IMR-90 (cell line): ENCODE measurements at regions not wholly inside any gene's neighbourhood (a gene's known extent, or its start where the extent isn't known, plus 50 kb on each side); places are given as distances from the start of the nearest gene placed in this dataset.
A peak's percentile ranks its signal among the peaks of the same experiment; 100 is the strongest.

Source experiments
- ATAC-seq: fragments of 200-7000 bp; cut with Tn5 transposase; 2 replicates; pipeline ENCODE4 v1.9.1; 2020; ENCODE audit warnings: low read depth, mild to moderate bottlenecking, moderate library complexity
- BruUV-seq: library from RNA; stranded (reverse); fragments of 400-500 nt; replicated peaks from 2 replicates; lab custom pipeline; 2021; lab: Mats Ljungman, UMichigan
- CTCF ChIA-PET: fragments of 300-600 bp; formaldehyde crosslinking; extraction: SDS; loops from one replicate; lab custom pipeline; 2021; ENCODE audit warnings: antibody characterized with exemption; lab: Yijun Ruan, JAX
- POLR2A ChIA-PET: fragments of 300-600 bp; sonication (Branson Sonifier 250); formaldehyde crosslinking; loops from one replicate; lab custom pipeline; 2022; ENCODE audit warnings: antibody characterized with exemption; ENCODE audit not compliant: unreplicated experiment; lab: Charles Lee
- DNase-seq: peaks from one replicate; pipeline ENCODE4 v3.0.0; 2013
- H2AFZ ChIP-seq: replicated peaks from 2 replicates; pipeline ENCODE3; 2013; ENCODE audit warnings: low read length, mild to moderate bottlenecking; ENCODE audit not compliant: poor library complexity
- H2AK5ac ChIP-seq: 2 replicates; pipeline ENCODE4 v1.6.1; 2013; ENCODE audit warnings: low read depth, low read length, inconsistent platforms
- H2AK9ac ChIP-seq: replicated peaks from 2 replicates; pipeline ENCODE3; 2013; ENCODE audit warnings: mild to moderate bottlenecking, low read depth, low read length, moderate library complexity; ENCODE audit not compliant: poor library complexity
- H2BK120ac ChIP-seq: 2 replicates; pipeline ENCODE4 v1.6.1; 2013; ENCODE audit warnings: low read depth, low read length, inconsistent platforms
- H2BK15ac ChIP-seq: 3 replicates; pipeline ENCODE4 v1.6.1; 2013; ENCODE audit warnings: low read depth, low read length, inconsistent platforms
- H2BK20ac ChIP-seq: 2 replicates; pipeline ENCODE4 v1.6.1; 2013; ENCODE audit warnings: low read depth, mild to moderate bottlenecking, inconsistent platforms, low read length, moderate library complexity
- H2BK5ac ChIP-seq: 2 replicates; pipeline ENCODE4 v1.6.1; 2013; ENCODE audit warnings: mild to moderate bottlenecking, low read depth, low read length, inconsistent platforms; ENCODE audit not compliant: poor library complexity, severe bottlenecking
- H3K14ac ChIP-seq: replicated peaks from 2 replicates; pipeline ENCODE4 v1.6.1; 2013; ENCODE audit warnings: low read depth, low read length, inconsistent platforms
- H3K18ac ChIP-seq: 2 replicates; pipeline ENCODE4 v1.6.1; 2013; ENCODE audit warnings: low read depth, low read length, control low read depth
- H3K23ac ChIP-seq: 2 replicates; pipeline ENCODE4 v1.6.1; 2013; ENCODE audit warnings: low read depth, low read length, inconsistent platforms
- H3K27ac ChIP-seq: 2 replicates; pipeline ENCODE4 v1.5.1; 2013; ENCODE audit warnings: mild to moderate bottlenecking, control low read depth, low read length; ENCODE audit not compliant: insufficient read depth
- H3K27me3 ChIP-seq: 2 replicates; pipeline ENCODE4 v1.6.1; 2013; ENCODE audit warnings: low read length; ENCODE audit not compliant: control insufficient read depth, insufficient read depth
- H3K36me3 ChIP-seq: 2 replicates; pipeline ENCODE4 v1.6.1; 2013; ENCODE audit warnings: low read length, mixed read lengths; ENCODE audit not compliant: control insufficient read depth, insufficient read depth
- H3K4ac ChIP-seq: 2 replicates; pipeline ENCODE4 v1.6.1; 2013; ENCODE audit warnings: low read depth, low read length, inconsistent platforms
- H3K4me1 ChIP-seq: 2 replicates; pipeline ENCODE4 v1.6.1; 2013; ENCODE audit warnings: low read length, mixed read lengths; ENCODE audit not compliant: control insufficient read depth, insufficient read depth
- H3K4me2 ChIP-seq: 2 replicates; pipeline ENCODE4 v1.6.1; 2013; ENCODE audit warnings: low read depth, mild to moderate bottlenecking, control low read depth, low read length, moderate library complexity
- H3K4me3 ChIP-seq: 2 replicates; pipeline ENCODE4 v1.5.1; 2013; ENCODE audit warnings: low read depth, mild to moderate bottlenecking, control low read depth, low read length, moderate library complexity; ENCODE audit not compliant: insufficient read depth
- H3K56ac ChIP-seq: 2 replicates; pipeline ENCODE4 v1.6.1; 2013; ENCODE audit warnings: low read length, inconsistent platforms; ENCODE audit not compliant: insufficient read depth; ENCODE audit errors: extremely low read depth
- H3K79me1 ChIP-seq, 2 experiments: 2 replicates each; pipeline ENCODE4 v1.6.1; 2013; ENCODE audit warnings: low read length in 2 of 2, inconsistent platforms in 1 of 2, low read depth in 1 of 2
- H3K9ac ChIP-seq: 2 replicates; pipeline ENCODE4 v1.6.1; 2013; ENCODE audit warnings: low read depth, low read length, control low read depth
- H3K9me1 ChIP-seq: 2 replicates; pipeline ENCODE4 v1.6.1; 2013; ENCODE audit warnings: low read length, inconsistent platforms; ENCODE audit not compliant: insufficient read depth
- H3K9me3 ChIP-seq: 2 replicates; pipeline ENCODE4 v1.6.1; 2013; ENCODE audit warnings: low read length; ENCODE audit not compliant: control insufficient read depth, insufficient read depth
- H4K20me1 ChIP-seq: 2 replicates; pipeline ENCODE4 v1.6.1; 2013; ENCODE audit warnings: low read length, inconsistent platforms; ENCODE audit not compliant: insufficient read depth
- H4K5ac ChIP-seq: 2 replicates; pipeline ENCODE4 v1.6.1; 2013; ENCODE audit warnings: mild to moderate bottlenecking, low read depth, low read length, control low read depth
- H4K8ac ChIP-seq, 2 experiments: 2 replicates each; pipeline ENCODE4 v1.6.1; 2013; ENCODE audit warnings: low read depth in 2 of 2, low read length in 2 of 2, control low read depth in 1 of 2, inconsistent platforms in 1 of 2
- H4K91ac ChIP-seq: 2 replicates; pipeline ENCODE4 v1.6.1; 2013; ENCODE audit warnings: low read depth, low read length, inconsistent platforms; ENCODE audit not compliant: insufficient read depth
- BHLHE40 ChIP-seq: fragments of 150-350 bp; IDR thresholded peaks from 2 replicates; pipeline ENCODE4 v1.6.1; 2016; ENCODE audit warnings: mild to moderate bottlenecking, low read depth, low read length
- CHD1 ChIP-seq: IDR thresholded peaks from 2 replicates; pipeline ENCODE4 v1.6.1; 2012; ENCODE audit warnings: low read depth, low read length, improper control_type of control experiment
- CTCF ChIP-seq: conservative IDR thresholded peaks from 2 replicates; pipeline ENCODE4 v1.5.1; 2012; ENCODE audit warnings: mild to moderate bottlenecking, low read depth, low read length, improper control_type of control experiment
- POLR2A ChIP-seq: IDR thresholded peaks from 2 replicates; pipeline ENCODE4 v1.6.1; 2012; ENCODE audit warnings: mild to moderate bottlenecking, low read depth, low read length
- RFX5 ChIP-seq: IDR thresholded peaks from 2 replicates; pipeline ENCODE4 v1.8.0; 2012; ENCODE audit warnings: low read depth, mild to moderate bottlenecking, low read length, moderate library complexity
- WGBS, 2 experiments: methylation state at CpG; one replicate each; pipeline versions ENCODE4 v1.1.5 to v1.1.7; 2013; ENCODE audit warnings: missing lambda C conversion rate in 2 of 2; ENCODE audit not compliant: insufficient read length in 1 of 2; ENCODE audit errors: extremely low coverage in 2 of 2; 5-methylcytosine and 5-hydroxymethylcytosine counted together
- dilution Hi-C: fragments of 300-500 bp; cut with HindIII; formaldehyde crosslinking; loops from one replicate; pipeline ENCODE4 v1.14.3; 2018; ENCODE audit warnings: low sequenced_read_pairs; ENCODE audit not compliant: unreplicated experiment
- in situ Hi-C: fragments of 300-500 bp; cut with MboI; formaldehyde crosslinking; loops from 3 replicates; pipeline ENCODE4 v1.14.3; 2019; ENCODE audit warnings: low sequenced_read_pairs, inconsistent platforms, mixed read lengths
- intact Hi-C: fragments of 100-400 bp; cut with micrococcal nuclease; formaldehyde crosslinking; loops from 2 replicates; pipeline ENCODE4 v1.10.0; 2022

GRCh38 chr19:5207806-5208205 lies 132.8 kb downstream of the PTPRS start:
- POLR2A ChIA-PET = no interaction called here
- Histone ChIP-seq H4K8ac (no peak overlapping the region), H3K27ac (no peak overlapping the region), H4K5ac (no peak overlapping the region), H2BK5ac (no peak overlapping the region), H3K36me3 (peaks cover 60% of the 10 kb centered on the region), H3K9ac (no peak overlapping the region), H3K9me3 (peaks cover 6% of the 10 kb centered on the region), H3K4me3 (no peak overlapping the region), H3K4me1 (no peaks in the 10 kb centered on the region), H2AK9ac (no peak overlapping the region), H2AK5ac (no peak overlapping the region), H3K14ac (no peak overlapping the region), H3K27me3 (no peaks in the 10 kb centered on the region), H3K4me2 (no peak overlapping the region), H3K56ac (no peak overlapping the region), H3K23ac (no peak overlapping the region), H4K91ac (no peak overlapping the region), H3K79me1 (no peaks in the 10 kb centered on the region; a peak in 1 of 4 replicates), H2AFZ (peak overlapping the region; percentile 3), H2BK15ac (no peak overlapping the region), H3K18ac (no peak overlapping the region), H3K9me1 (no peaks in the 10 kb centered on the region), H3K4ac (no peak overlapping the region), H2BK120ac (no peak overlapping the region), H4K20me1 (no peaks in the 10 kb centered on the region; the same call in 1 of the 2 replicates), H2BK20ac (no peak overlapping the region)
- dilution Hi-C loops (no loop called here), intact Hi-C loops (no loop called here), in situ Hi-C loops (no loop called here)
- TF ChIP-seq RFX5 (no peak), CHD1 (no peak), POLR2A (no peak), BHLHE40 (no peak), CTCF (no peak)
- CTCF ChIA-PET = no interaction called here
- 90% methylated on average over 3 of the region's 17 CpGs; no CpG with 5 or more reads in 1 of the 2 experiments for WGBS, 2 experiments
- ATAC-seq (no peak), DNase-seq (no peak)
- BruUV-seq = no TSS peak
